Suppressor macrophage (primary cell): ENCODE measurements at regions not wholly inside any gene's neighbourhood (a gene's known extent, or its start where the extent isn't known, plus 50 kb on each side); places are given as distances from the start of the nearest gene placed in this dataset.
"Not testable (repeated sequence)": the region's sequence is repeated elsewhere in the genome, so short reads cannot be mapped to it uniquely, and the experiment has no call there.

ENCODE experiments used
- DNase-seq, 4 experiments: peaks; one replicate each; pipeline ENCODE4 v3.0.0-alpha.2; 2020 to 2022

GRCh38 chr9:34793428-34793827 is 83.5 kb upstream of the CCL21 start:
- no peak for DNase-seq

DNA sequence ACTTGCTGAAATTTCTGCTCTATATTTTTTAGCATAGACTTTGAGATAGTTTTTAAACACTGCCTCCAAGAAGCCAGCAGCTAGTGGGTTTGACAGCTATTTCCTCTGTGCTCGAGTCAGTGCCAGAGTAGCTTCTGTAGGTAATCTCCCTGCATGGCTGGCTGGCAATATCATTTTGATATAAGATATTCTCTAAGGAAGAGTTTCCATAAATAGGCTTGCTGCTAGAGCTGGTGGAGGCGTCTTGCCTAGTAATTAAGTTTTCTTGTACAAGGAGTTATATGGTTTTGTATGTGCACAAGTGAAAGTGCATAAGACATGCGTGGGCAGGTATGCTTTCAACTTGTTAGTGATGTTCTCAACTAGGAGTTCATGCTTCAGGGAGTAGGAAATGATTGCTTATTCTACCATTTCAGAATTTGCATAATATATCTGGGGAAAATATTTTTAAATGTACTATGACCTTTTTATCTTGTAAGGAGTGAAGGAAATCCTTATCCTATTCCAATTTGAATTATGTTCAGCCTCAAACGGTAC is 74.1 kb upstream of the CCL21 start:
- DNase-seq, result no peak

- DNase-seq, result no peak
Measured at GRCh38 chr9:34782372-34782771, 72.4 kb upstream of the CCL21 start.

- DNase-seq, result peak; percentile 69 to 89 (median 84)
Measured at GRCh38 chr9:34777666-34778065, 67.7 kb upstream of the CCL21 start.

- no peak for DNase-seq
Measured at GRCh38 chr9:34773955-34774354, 64.0 kb upstream of the CCL21 start.

DNA sequence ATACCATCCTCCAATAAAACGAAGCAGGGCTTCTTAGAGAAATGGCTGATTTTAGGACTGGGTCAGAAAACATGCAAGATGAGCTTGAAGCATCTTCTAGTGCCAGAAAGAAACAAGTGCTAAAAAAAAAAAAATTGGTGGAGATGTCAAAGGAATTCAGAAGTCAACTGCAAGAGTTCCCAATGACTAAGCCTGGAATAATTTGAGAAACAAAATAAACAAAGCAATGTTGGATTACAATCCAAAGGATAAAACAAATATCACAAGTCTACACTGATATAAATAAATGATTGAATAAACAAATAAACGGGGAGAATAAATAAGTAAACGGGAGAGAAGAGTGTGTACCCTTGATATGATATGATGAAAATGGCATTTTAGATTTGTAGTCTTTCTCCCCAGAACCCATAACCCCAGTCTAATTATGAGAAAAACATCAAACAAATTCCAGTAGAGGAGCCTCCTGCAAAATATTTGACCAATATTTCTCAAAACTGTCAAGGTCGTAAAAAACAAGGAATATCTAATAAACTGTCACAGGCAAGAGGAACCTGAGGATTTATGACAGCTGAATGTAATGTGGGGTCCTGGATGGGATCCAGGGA is 63.5 kb upstream of the CCL21 start:
- DNase-seq, result no peak

GRCh38 chr9:34771007-34771406 is 61.1 kb upstream of the CCL21 start:
- DNase-seq, result peak; percentile 25 to 84 (median 50)

DNA sequence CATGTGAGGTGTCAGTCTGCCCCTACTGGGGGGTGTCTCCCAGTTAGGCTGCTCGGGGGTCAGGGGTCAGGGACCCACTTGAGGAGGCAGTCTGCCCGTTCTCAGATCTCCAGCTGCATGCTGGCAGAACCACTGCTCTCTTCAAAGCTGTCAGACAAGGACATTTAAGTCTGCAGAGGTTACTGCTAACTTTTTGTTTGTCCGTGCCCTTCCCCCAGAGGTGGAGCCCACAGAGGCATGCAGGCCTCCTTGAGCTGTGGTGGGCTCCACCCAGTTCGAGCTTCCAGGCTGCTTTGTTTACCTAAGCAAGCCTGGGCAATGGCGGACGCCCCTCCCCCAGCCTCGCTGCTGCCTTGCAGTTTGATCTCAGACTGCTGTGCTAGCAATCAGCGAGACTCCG is 57.2 kb upstream of the CCL21 start:
- not testable (repeated sequence) for DNase-seq

DNA sequence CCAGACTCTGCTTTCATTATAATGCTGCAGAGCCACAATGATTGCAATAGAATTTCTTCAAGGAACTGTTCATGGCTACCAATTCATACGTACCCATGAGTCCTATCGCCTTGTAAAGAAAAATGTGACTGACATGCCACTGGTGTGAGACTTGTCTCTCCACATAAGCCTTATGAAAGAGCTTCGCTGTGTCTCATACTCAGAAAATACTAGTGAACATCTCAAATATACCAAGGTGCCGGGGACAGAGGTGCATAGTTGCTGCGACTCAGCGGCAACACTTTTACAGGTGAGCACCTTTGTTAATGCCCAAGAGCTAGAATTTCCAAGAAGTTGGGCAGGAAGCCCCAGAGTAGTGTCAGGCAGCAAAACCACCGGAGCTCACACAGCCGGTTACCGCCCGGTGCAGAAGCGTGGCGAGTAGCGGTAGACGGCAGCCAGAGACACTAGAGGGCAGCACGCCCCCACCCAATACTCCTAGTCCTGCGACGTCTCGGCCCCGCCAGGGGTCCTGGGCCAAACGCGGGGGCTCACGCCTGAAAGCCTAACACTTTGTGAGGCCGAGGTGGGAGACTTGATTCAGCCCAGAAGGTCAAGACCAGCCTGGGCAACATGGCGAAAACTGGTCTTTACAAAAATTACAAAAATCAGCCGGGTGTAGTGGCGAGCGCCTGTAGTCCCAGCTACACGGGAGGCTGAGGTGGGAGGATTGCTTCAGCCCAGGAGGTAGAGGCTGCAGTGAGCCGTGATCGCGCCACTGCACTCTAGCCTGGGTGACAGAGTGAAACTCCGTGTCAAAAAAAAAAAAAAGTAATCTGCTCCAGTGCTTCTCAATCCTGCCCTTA is 50.5 kb upstream of the CCL21 start:
- DNase-seq, result peak; percentile 56 to 76 (median 68)
